Smooth muscle cell (in vitro differentiated cells): ENCODE measurements at regions not wholly inside any gene's neighbourhood (a gene's known extent, or its start where the extent isn't known, plus 50 kb on each side); places are given as distances from the start of the nearest gene placed in this dataset.
A peak's percentile ranks its signal among the peaks of the same experiment; 100 is the strongest.

Source experiments
- DNase-seq: peaks from one replicate; lab custom pipeline; 2025; ENCODE audit not compliant: unreplicated experiment; lab: John Stamatoyannopoulos, UW
- H2AFZ ChIP-seq: fragments of 200-600 bp; sonication (generic); 2 replicates; pipeline ENCODE4 v1.6.0; 2016; ENCODE audit warnings: antibody characterized with exemption, low read depth, mild to moderate bottlenecking
- H3F3A ChIP-seq: fragments of 200-600 bp; sonication (generic); 2 replicates; pipeline ENCODE4 v1.6.0; 2017; ENCODE audit warnings: antibody characterized with exemption, low read depth
- H3K27ac ChIP-seq: fragments of 200-600 bp; sonication (generic); 2 replicates; pipeline ENCODE4 v1.5.1; 2016; ENCODE audit warnings: low read depth, mild to moderate bottlenecking
- H3K27me3 ChIP-seq: fragments of 200-600 bp; sonication (generic); 2 replicates; pipeline ENCODE4 v1.6.1; 2016; ENCODE audit warnings: low read depth, mild to moderate bottlenecking
- H3K36me3 ChIP-seq: fragments of 200-600 bp; sonication (generic); 2 replicates; pipeline ENCODE4 v1.5.1; 2016; ENCODE audit warnings: low read depth
- H3K4me1 ChIP-seq: fragments of 200-600 bp; sonication (generic); 2 replicates; pipeline ENCODE4 v1.5.1; 2016; ENCODE audit warnings: low read depth
- H3K4me2 ChIP-seq: fragments of 200-600 bp; sonication (generic); 2 replicates; pipeline ENCODE4 v1.6.0; 2016; ENCODE audit warnings: mild to moderate bottlenecking
- H3K4me3 ChIP-seq: fragments of 200-600 bp; sonication (generic); 2 replicates; pipeline ENCODE4 v1.5.1; 2016; ENCODE audit warnings: mild to moderate bottlenecking
- H3K79me2 ChIP-seq: fragments of 200-600 bp; sonication (generic); 2 replicates; pipeline ENCODE4 v1.6.0; 2016; ENCODE audit warnings: low read depth, mild to moderate bottlenecking
- H3K9ac ChIP-seq: fragments of 200-600 bp; sonication (generic); 2 replicates; pipeline ENCODE4 v1.6.0; 2016; ENCODE audit warnings: low read depth
- H3K9me3 ChIP-seq: fragments of 200-600 bp; sonication (generic); replicated peaks from 2 replicates; pipeline ENCODE4 v1.5.1; 2016; ENCODE audit warnings: low read depth
- H4K20me1 ChIP-seq: fragments of 200-600 bp; sonication (generic); 2 replicates; pipeline ENCODE4 v1.6.0; 2016; ENCODE audit warnings: low read depth
- CTCF ChIP-seq: fragments of 200-600 bp; sonication (generic); IDR thresholded peaks from 2 replicates; pipeline ENCODE4 v1.5.1; 2017; ENCODE audit warnings: borderline replicate concordance, mild to moderate bottlenecking, antibody characterized with exemption; ENCODE audit not compliant: insufficient read depth, poor library complexity, severe bottlenecking
- WGBS: methylation state at CpG from one replicate; pipeline ENCODE4 v1.1.7; 2016; ENCODE audit warnings: low lambda C conversion rate; 5-methylcytosine and 5-hydroxymethylcytosine counted together

- TF ChIP-seq CTCF = no peak
- WGBS = 93% methylated on average over 4 of the region's 4 CpGs
- no peak overlapping the region for H3K9ac ChIP-seq
- H3K27ac ChIP-seq = no peak overlapping the region
- DNase-seq = no peak
- H4K20me1 ChIP-seq = no peaks in the 10 kb centered on the region
- H3K79me2 ChIP-seq = no peaks in the 10 kb centered on the region
- no peaks in the 10 kb centered on the region for H3K9me3 ChIP-seq
- no peaks in the 10 kb centered on the region for H3F3A ChIP-seq
- no peak overlapping the region for H3K4me2 ChIP-seq
- H3K27me3 ChIP-seq = no peaks in the 10 kb centered on the region
- no peaks in the 10 kb centered on the region for H3K4me1 ChIP-seq
- no peaks in the 10 kb centered on the region for H3K36me3 ChIP-seq
- no peak overlapping the region for H2AFZ ChIP-seq
- no peak overlapping the region for H3K4me3 ChIP-seq
Measured at GRCh38 chr2:228782281-228782680, 488.8 kb downstream of the PID1 start.

GRCh38 chr2:228777855-228778355, 493.2 kb downstream of the PID1 start:
- Histone ChIP-seq H3K9me3 (no peaks in the 10 kb centered on the region), H3K4me1 (no peaks in the 10 kb centered on the region), H2AFZ (no peak overlapping the region), H3F3A (no peaks in the 10 kb centered on the region), H3K4me2 (no peak overlapping the region), H4K20me1 (no peaks in the 10 kb centered on the region), H3K79me2 (no peaks in the 10 kb centered on the region), H3K4me3 (no peak overlapping the region), H3K27ac (no peak overlapping the region), H3K27me3 (no peaks in the 10 kb centered on the region), H3K36me3 (no peaks in the 10 kb centered on the region), H3K9ac (no peak overlapping the region)
- DNase-seq = no peak
- TF ChIP-seq CTCF = no peak
- 55% methylated on average over 5 of the region's 5 CpGs for WGBS

- no peak overlapping the region for H3K27ac ChIP-seq
- no peaks in the 10 kb centered on the region for H3K4me1 ChIP-seq
- 63% methylated on average over 2 of the region's 2 CpGs for WGBS
- H3K9me3 ChIP-seq = no peaks in the 10 kb centered on the region
- no peak overlapping the region for H3K9ac ChIP-seq
- no peaks in the 10 kb centered on the region for H4K20me1 ChIP-seq
- TF ChIP-seq CTCF = no peak
- no peak for DNase-seq
- no peak overlapping the region for H2AFZ ChIP-seq
- no peaks in the 10 kb centered on the region for H3F3A ChIP-seq
- H3K79me2 ChIP-seq = no peaks in the 10 kb centered on the region
- H3K4me2 ChIP-seq = no peak overlapping the region
- no peak overlapping the region for H3K4me3 ChIP-seq
- H3K27me3 ChIP-seq = no peaks in the 10 kb centered on the region
- H3K36me3 ChIP-seq = no peaks in the 10 kb centered on the region
Measured at GRCh38 chr2:228774548-228774947, 496.5 kb downstream of the PID1 start.

GRCh38 chr2:228771774-228772173, 499.3 kb downstream of the PID1 start:
- no peaks in the 10 kb centered on the region for H3K36me3 ChIP-seq

More at GRCh38 chr2:228771774-228772173, 499.3 kb downstream of the PID1 start:
- Histone ChIP-seq H2AFZ (peak overlapping the region; percentile 63), H3K4me1 (no peaks in the 10 kb centered on the region), H3K4me3 (no peak overlapping the region), H3K9ac (no peak overlapping the region), H4K20me1 (no peaks in the 10 kb centered on the region), H3F3A (no peaks in the 10 kb centered on the region), H3K9me3 (no peaks in the 10 kb centered on the region), H3K4me2 (no peak overlapping the region), H3K27me3 (no peaks in the 10 kb centered on the region), H3K27ac (no peak overlapping the region), H3K79me2 (no peaks in the 10 kb centered on the region)
- no peak for DNase-seq
- no peak for TF ChIP-seq CTCF
- 42% methylated on average over 1 of the region's 1 CpG for WGBS
